HCT116 (cell line): ENCODE measurements at regions not wholly inside any gene's neighbourhood (a gene's known extent, or its start where the extent isn't known, plus 50 kb on each side); places are given as distances from the start of the nearest gene placed in this dataset.

ENCODE experiments used
- ATAC-seq: fragments of 200-7000 bp; cut with Tn5 transposase; 2 replicates; pipeline ENCODE4 v1.9.1; 2020; ENCODE audit warnings: mild to moderate bottlenecking, moderate library complexity
- BruUV-seq: library from RNA; stranded (reverse); fragments of 400-500 nt; replicated peaks from 2 replicates; lab custom pipeline; 2021; lab: Mats Ljungman, UMichigan
- CTCF ChIA-PET: fragments of 300-600 bp; sonication (Branson Sonifier 250); formaldehyde crosslinking; loops from one replicate; lab custom pipeline; 2021; ENCODE audit warnings: antibody characterized with exemption; lab: Charles Lee
- POLR2A ChIA-PET: fragments of 300-600, 350-600 bp; sonication (Branson Sonifier 250); formaldehyde crosslinking; loops from one replicate; lab custom pipeline; 2021; ENCODE audit warnings: antibody characterized with exemption; lab: Charles Lee
- RAD21 ChIA-PET, 2 experiments: fragments of 300-600 bp; sonication (Branson Sonifier 250); formaldehyde crosslinking; loops; one replicate each; lab custom pipeline; 2023; ENCODE audit warnings: low total read pairs in 2 of 2; ENCODE audit not compliant: uncharacterized antibody in 2 of 2, unreplicated experiment in 2 of 2, low non-redundant PET in 1 of 2; lab: Charles Lee
- DNase-seq: peaks from one replicate; pipeline ENCODE4 v3.0.0-alpha.2; 2010; ENCODE audit warnings: low read depth, low spot score
- H2AFZ ChIP-seq: fragments of 200-600 bp; shearing (Covaris generic), sonication (generic); 2 replicates; pipeline ENCODE4 v1.6.1; 2017; ENCODE audit warnings: low read depth, mixed run types, mixed read lengths, antibody characterized with exemption, low read length; ENCODE audit not compliant: poor library complexity, severe bottlenecking
- H3K27ac ChIP-seq: 2 replicates; pipeline ENCODE4 v1.5.1; 2012; ENCODE audit warnings: low read depth, low read length
- H3K27me3 ChIP-seq: fragments of 200-600 bp; sonication (generic); 2 replicates; pipeline ENCODE4 v1.6.1; 2016; ENCODE audit warnings: mixed run types, low read length, mixed read lengths; ENCODE audit not compliant: insufficient read depth
- H3K36me3 ChIP-seq, 2 experiments: fragments of 200-500 bp in 1 of 2; fragments of 200-600 bp in 1 of 2; sonication (Bioruptor generic) in 1 of 2; sonication (generic) in 1 of 2; 2 replicates each; pipeline versions ENCODE4 v1.5.1 to v1.6.1; 2014 to 2016; ENCODE audit warnings: low read length in 2 of 2, inconsistent platforms in 1 of 2, mixed read lengths in 1 of 2, mixed run types in 1 of 2; ENCODE audit not compliant: insufficient read depth in 2 of 2, control insufficient read depth in 1 of 2
- H3K4me1 ChIP-seq, 2 experiments: fragments of 200-600 bp in 1 of 2; sonication (generic) in 1 of 2; 2 replicates each; pipeline versions ENCODE4 v1.5.1 to v1.6.1; 2012 to 2017; ENCODE audit warnings: low read length in 2 of 2, inconsistent platforms in 1 of 2, mild to moderate bottlenecking in 1 of 2, mixed read lengths in 1 of 2, mixed run types in 1 of 2, moderate library complexity in 1 of 2; ENCODE audit not compliant: insufficient read depth in 2 of 2, control insufficient read depth in 1 of 2
- H3K4me2 ChIP-seq: fragments of 200-600 bp; sonication (generic); 2 replicates; pipeline ENCODE4 v1.6.1; 2017; ENCODE audit warnings: mixed run types, low read length, mixed read lengths
- H3K4me3 ChIP-seq, 2 experiments: fragments of 200-600 bp in 1 of 2; sonication (generic) in 1 of 2; replicated peaks in 1 of 2; 2 replicates each; pipeline ENCODE4 v1.5.1; 2011 to 2016; ENCODE audit warnings: low read length in 2 of 2, control low read depth in 1 of 2, low read depth in 1 of 2, mild to moderate bottlenecking in 1 of 2, mixed read lengths in 1 of 2, mixed run types in 1 of 2
- H3K79me2 ChIP-seq: fragments of 200-600 bp; sonication (generic); 2 replicates; pipeline ENCODE4 v1.6.1; 2017; ENCODE audit warnings: mild to moderate bottlenecking, mixed run types, low read length, moderate library complexity, mixed read lengths; ENCODE audit not compliant: insufficient read depth
- H3K9ac ChIP-seq: fragments of 200-600 bp; sonication (generic); 2 replicates; pipeline ENCODE4 v1.6.1; 2016; ENCODE audit warnings: low read length, mixed read lengths
- H3K9me2 ChIP-seq: fragments of 200-600 bp; sonication (generic), shearing (Covaris generic); 2 replicates; pipeline ENCODE4 v1.6.1; 2017; ENCODE audit warnings: mixed run types, mild to moderate bottlenecking, moderate library complexity; ENCODE audit not compliant: insufficient read depth
- H3K9me3 ChIP-seq, 2 experiments: fragments of 200-500 bp in 1 of 2; fragments of 200-600 bp in 1 of 2; sonication (Bioruptor generic) in 1 of 2; sonication (generic) in 1 of 2; 2 replicates each; pipeline ENCODE4 v1.6.1; 2014 to 2017; ENCODE audit warnings: low read length in 2 of 2, mixed read lengths in 2 of 2, inconsistent platforms in 1 of 2, low read depth in 1 of 2, mild to moderate bottlenecking in 1 of 2, mixed run types in 1 of 2, moderate library complexity in 1 of 2; ENCODE audit not compliant: control insufficient read depth in 1 of 2, insufficient read depth in 1 of 2
- H4K20me1 ChIP-seq: fragments of 200-600 bp; sonication (generic), shearing (Covaris generic); 2 replicates; pipeline ENCODE4 v1.6.1; 2017; ENCODE audit warnings: mixed run types, mild to moderate bottlenecking, moderate library complexity; ENCODE audit not compliant: insufficient read depth
- CBX3 ChIP-seq: IDR thresholded peaks from 2 replicates; pipeline ENCODE4 v1.6.1; 2012; ENCODE audit warnings: low read depth
- ELF1 ChIP-seq: IDR thresholded peaks from 2 replicates; pipeline ENCODE4 v1.6.1; 2012; ENCODE audit warnings: low read depth, borderline replicate concordance
- EZH2 ChIP-seq: fragments of 200-600 bp; sonication (generic); IDR thresholded peaks from 2 replicates; pipeline ENCODE4 v1.6.1; 2017; ENCODE audit warnings: antibody characterized with exemption, mixed run types
- JUND ChIP-seq: IDR thresholded peaks from 2 replicates; pipeline ENCODE4 v1.6.1; 2012
- POLR2AphosphoS5 ChIP-seq: IDR thresholded peaks from 2 replicates; pipeline ENCODE4 v1.6.1; 2011; ENCODE audit warnings: mild to moderate bottlenecking, low read depth, low read length, moderate library complexity
- RAD21 ChIP-seq: IDR thresholded peaks from 2 replicates; pipeline ENCODE4 v1.6.1; 2012; ENCODE audit warnings: low read depth, mild to moderate bottlenecking
- REST ChIP-seq: IDR thresholded peaks from 2 replicates; pipeline ENCODE4 v1.6.1; 2012; ENCODE audit warnings: low read depth
- SIN3A ChIP-seq: IDR thresholded peaks from 2 replicates; pipeline ENCODE4 v1.6.1; 2012; ENCODE audit warnings: low read depth
- SP1 ChIP-seq: IDR thresholded peaks from 2 replicates; pipeline ENCODE4 v1.6.1; 2012; ENCODE audit warnings: low read depth
- SRF ChIP-seq: IDR thresholded peaks from 2 replicates; pipeline ENCODE4 v1.6.1; 2012; ENCODE audit warnings: low read depth
- TCF7L2 ChIP-seq: IDR thresholded peaks from 2 replicates; pipeline ENCODE4 v1.7.0; 2011; ENCODE audit warnings: borderline replicate concordance, inconsistent platforms; ENCODE audit not compliant: insufficient read depth, insufficient read length; ENCODE audit errors: extremely low read depth
- ZFX ChIP-seq: fragments of 450-650 bp; IDR thresholded peaks from 2 replicates; pipeline ENCODE4 v1.6.1; 2017
- intact Hi-C: fragments of 100-400 bp; cut with micrococcal nuclease; formaldehyde crosslinking; loops from 2 replicates; pipeline ENCODE4 v1.10.0; 2022

- Histone ChIP-seq H3K27ac (no peak overlapping the region), H3K9ac (no peak overlapping the region), H3K4me1 (no peaks in the 10 kb centered on the region), H3K4me3 (no peak overlapping the region), H3K36me3 (no peaks in the 10 kb centered on the region), H2AFZ (no peak overlapping the region), H3K79me2 (no peaks in the 10 kb centered on the region)
- ATAC-seq (no peak), DNase-seq (no peak)
- ChIA-PET POLR2A (no interaction called here), RAD21 (no interaction called here), CTCF (no interaction called here)
- intact Hi-C loops, result no loop called here
- BruUV-seq, result no TSS peak
- TF ChIP-seq SRF (no peak), TCF7L2 (no peak), POLR2AphosphoS5 (no peak), SIN3A (no peak), SP1 (no peak), CBX3 (no peak), EZH2 (no peak), ZFX (no peak), JUND (no peak)
- TF ChIP-seq, all 23 proteins: peak for 0
- Histone ChIP-seq H3K4me2 (no peak overlapping the region), H3K27me3 (no peaks in the 10 kb centered on the region), H3K9me2 (no peaks in the 10 kb centered on the region), H4K20me1 (no peaks in the 10 kb centered on the region), H3K9me3 (no peaks in the 10 kb centered on the region)
Measured at GRCh38 chr3:148044151-148044550, 635.0 kb downstream of the ZIC1 start.

GRCh38 chr3:148054999-148055398, 642.7 kb upstream of the AGTR1 start:
- ATAC-seq, result no peak
- RAD21 ChIA-PET, result no interaction called here
- no peaks in the 10 kb centered on the region for H3K9me3 ChIP-seq

More at GRCh38 chr3:148054999-148055398, 642.7 kb upstream of the AGTR1 start:
- H4K20me1 ChIP-seq, result no peaks in the 10 kb centered on the region
- H3K27ac ChIP-seq, result no peak overlapping the region
- H3K79me2 ChIP-seq, result no peaks in the 10 kb centered on the region
- BruUV-seq, result no TSS peak
- ChIA-PET CTCF (no interaction called here), POLR2A (no interaction called here)
- H3K9me2 ChIP-seq, result no peaks in the 10 kb centered on the region
- no peaks in the 10 kb centered on the region for H3K4me1 ChIP-seq
- DNase-seq, result no peak
- no peak for TF ChIP-seq REST
- no peak for TF ChIP-seq RAD21
- no peak for TF ChIP-seq ELF1
- TF ChIP-seq CBX3, result no peak
- no peak overlapping the region for H3K9ac ChIP-seq
- no peak overlapping the region for H3K4me3 ChIP-seq
- H3K27me3 ChIP-seq, result no peaks in the 10 kb centered on the region
- H2AFZ ChIP-seq, result no peak overlapping the region
- intact Hi-C loops, result no loop called here
- H3K4me2 ChIP-seq, result no peak overlapping the region
- H3K36me3 ChIP-seq, result no peaks in the 10 kb centered on the region
